A549 (cell line): ENCODE measurements at regions not wholly inside any gene's neighbourhood (a gene's known extent, or its start where the extent isn't known, plus 50 kb on each side); places are given as distances from the start of the nearest gene placed in this dataset.

Experiments used
- ATAC-seq, 2 experiments: fragments of 200-7000 bp in 1 of 2; fragments of >200 bp in 1 of 2; cut with Nextera tagmentation in 1 of 2; cut with Tn5 transposase in 1 of 2; 3 replicates each; pipeline versions ENCODE4 v1.8.0 to v1.9.1; 2018 to 2020; ENCODE audit warnings: mild to moderate bottlenecking in 1 of 2, moderate library complexity in 1 of 2
- CTCF ChIA-PET: fragments of 300-600 bp; sonication (Branson Sonifier 250); formaldehyde crosslinking; extraction: SDS; loops from one replicate; lab custom pipeline; 2021; ENCODE audit warnings: antibody characterized with exemption, inconsistent platforms; lab: Yijun Ruan, JAX
- POLR2A ChIA-PET: fragments of 350-600 bp; formaldehyde crosslinking; extraction: SDS; loops from one replicate; lab custom pipeline; 2021; ENCODE audit warnings: antibody characterized with exemption, inconsistent platforms; lab: Yijun Ruan, JAX
- DNase-seq, 2 experiments: peaks; one replicate each; pipeline versions ENCODE4 v3.0.0 to v3.0.0-alpha.2; 2011 to 2016; ENCODE audit warnings: low read depth in 1 of 2, low spot score in 1 of 2
- FAIRE-seq: peaks from 2 replicates; lab custom pipeline; 2011; peaks lifted over from hg19 to GRCh38; lab: Jason Lieb, UNC
- H3K27ac ChIP-seq, 2 experiments: fragments of >200 bp; sonication (Bioruptor Twin); formaldehyde crosslinking; 3 replicates each; pipeline ENCODE4 v1.5.1; 2016 to 2017
- H3K4me1 ChIP-seq: fragments of >200 bp; sonication (Bioruptor Twin); formaldehyde crosslinking; 3 replicates; pipeline ENCODE4 v1.6.1; 2016
- H3K4me2 ChIP-seq: fragments of >200 bp; sonication (Bioruptor Twin); formaldehyde crosslinking; 3 replicates; pipeline ENCODE4 v1.6.1; 2016
- H3K4me3 ChIP-seq: fragments of >200 bp; sonication (Bioruptor Twin); formaldehyde crosslinking; 3 replicates; pipeline ENCODE4 v1.5.1; 2016
- H3K9me3 ChIP-seq: fragments of >200 bp; sonication (Bioruptor Twin); formaldehyde crosslinking; 3 replicates; pipeline ENCODE4 v1.6.1; 2016
- ATOH8 ChIP-seq: fragments of 250-450 bp; sonication (Bioruptor Pico); IDR thresholded peaks from 2 replicates; pipeline ENCODE4 v1.5.0; 2020; ENCODE audit warnings: low read depth, mild to moderate bottlenecking, moderate library complexity
- CBX8 ChIP-seq: fragments of 200-600 bp; sonication (generic); IDR thresholded peaks from 2 replicates; pipeline ENCODE4 v1.6.1; 2016
- CHD4 ChIP-seq: fragments of 200-600 bp; sonication (generic); IDR thresholded peaks from 2 replicates; pipeline ENCODE4 v1.6.1; 2016; ENCODE audit warnings: antibody characterized with exemption, mild to moderate bottlenecking, borderline replicate concordance
- EHMT2 ChIP-seq: fragments of 200-600 bp; sonication (generic); IDR thresholded peaks from 2 replicates; pipeline ENCODE4 v1.6.1; 2016; ENCODE audit warnings: antibody characterized with exemption, low read depth, mild to moderate bottlenecking, moderate library complexity
- ESRRA ChIP-seq: fragments of 150-350 bp; IDR thresholded peaks from 2 replicates; pipeline ENCODE4 v1.6.1; 2014; ENCODE audit warnings: mild to moderate bottlenecking, low read length, borderline replicate concordance
- HDAC2 ChIP-seq: fragments of 200-600 bp; sonication (generic); IDR thresholded peaks from 2 replicates; pipeline ENCODE4 v1.6.1; 2016
- KDM1A ChIP-seq: fragments of 200-600 bp; sonication (generic); IDR thresholded peaks from 2 replicates; pipeline ENCODE4 v1.6.1; 2016; ENCODE audit warnings: low read depth, mild to moderate bottlenecking
- MYC ChIP-seq: IDR thresholded peaks from 2 replicates; pipeline ENCODE4 v1.6.1; 2012; ENCODE audit warnings: mild to moderate bottlenecking, inconsistent platforms, low read length, improper control_type of control experiment, borderline replicate concordance
- PHF8 ChIP-seq: fragments of 200-600 bp; sonication (generic); IDR thresholded peaks from 2 replicates; pipeline ENCODE4 v1.6.1; 2016; ENCODE audit warnings: low read depth, mild to moderate bottlenecking, antibody characterized with exemption, moderate library complexity, borderline replicate concordance
- POLR2A ChIP-seq: IDR thresholded peaks from 2 replicates; pipeline ENCODE4 v1.6.1; 2012; ENCODE audit warnings: mild to moderate bottlenecking, low read length
- POLR2AphosphoS2 ChIP-seq: conservative IDR thresholded peaks from 2 replicates; pipeline ENCODE4 v1.6.1; 2012; ENCODE audit warnings: low read length, improper control_type of control experiment, inconsistent platforms
- RAD21 ChIP-seq, 2 experiments: fragments of >200 bp in 1 of 2; sonication (Bioruptor Twin) in 1 of 2; formaldehyde crosslinking in 1 of 2; IDR thresholded peaks in 1 of 2; conservative IDR thresholded peaks in 1 of 2; 2 replicates in 1 of 2; 3 replicates in 1 of 2; pipeline ENCODE4 v1.6.1; 2012 to 2018; ENCODE audit warnings: inconsistent platforms in 1 of 2
- RARB ChIP-seq: fragments of 250-450 bp; sonication (Bioruptor Pico); IDR thresholded peaks from 2 replicates; pipeline ENCODE4 v1.8.0; 2021; ENCODE audit warnings: mild to moderate bottlenecking, moderate library complexity
- RFX5 ChIP-seq: fragments of 450-650 bp; IDR thresholded peaks from 2 replicates; pipeline ENCODE4 v1.7.1; 2014; ENCODE audit warnings: antibody characterized with exemption, mild to moderate bottlenecking, moderate library complexity
- RNF2 ChIP-seq: fragments of 200-600 bp; sonication (generic); IDR thresholded peaks from 2 replicates; pipeline ENCODE4 v1.6.1; 2016; ENCODE audit warnings: low read depth, mild to moderate bottlenecking, antibody characterized with exemption, moderate library complexity, borderline replicate concordance
- SREBF2 ChIP-seq: fragments of 450-650 bp; IDR thresholded peaks from 2 replicates; pipeline ENCODE4 v1.6.1; 2014; ENCODE audit warnings: mild to moderate bottlenecking, moderate library complexity
- TFCP2L1 ChIP-seq: fragments of 250-450 bp; sonication (Bioruptor Pico); IDR thresholded peaks from 2 replicates; pipeline ENCODE4 v1.5.0; 2021; ENCODE audit warnings: mild to moderate bottlenecking
- TP53 ChIP-seq: fragments of 250-450 bp; sonication (Bioruptor Pico); IDR thresholded peaks from 2 replicates; pipeline ENCODE4 v1.5.0; 2021; ENCODE audit warnings: mild to moderate bottlenecking, moderate library complexity
- ZFP36 ChIP-seq: fragments of 450-650 bp; IDR thresholded peaks from 2 replicates; pipeline ENCODE4 v1.6.1; 2014; ENCODE audit warnings: borderline replicate concordance; ENCODE audit not compliant: partially characterized antibody
- ZNF302 ChIP-seq: fragments of 250-450 bp; sonication (Bioruptor Pico); IDR thresholded peaks from 2 replicates; pipeline ENCODE4 v1.9.0; 2021; ENCODE audit warnings: inconsistent platforms, mild to moderate bottlenecking, moderate library complexity
- WGBS: methylation state at CpG from one replicate; pipeline ENCODE4 v1.1.6; 2017; ENCODE audit errors: missing lambda C conversion rate; 5-methylcytosine and 5-hydroxymethylcytosine counted together
- TF ChIP-seq, protein P1 (sequence below): fragments of 450-650 bp; IDR thresholded peaks from 2 replicates; pipeline ENCODE4 v1.6.1; 2014; ENCODE audit warnings: antibody characterized with exemption
- TF ChIP-seq, protein P2 (sequence below): IDR thresholded peaks from 2 replicates; pipeline ENCODE4 v1.6.1; 2012

DNA sequence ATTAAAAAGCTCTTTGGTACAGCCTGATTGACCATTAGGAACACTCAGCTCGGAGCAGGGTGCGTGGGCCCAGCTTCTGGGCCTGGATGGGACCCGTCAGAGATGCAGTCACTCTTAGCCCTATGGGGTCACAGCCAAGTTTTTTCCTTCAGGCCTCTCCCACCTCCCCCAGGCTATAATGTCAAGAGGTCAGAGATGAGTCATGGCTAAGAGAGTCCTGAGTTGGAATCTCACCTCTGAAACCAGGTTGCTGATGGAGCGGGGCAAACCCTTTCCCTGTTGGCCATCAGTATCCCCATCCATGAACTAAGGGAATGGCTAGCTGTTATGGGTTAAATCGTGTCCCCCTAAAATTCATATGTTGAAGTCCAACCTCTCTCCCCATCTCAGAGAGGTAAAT is 195.9 kb upstream of the POU3F1 start:
- Histone ChIP-seq H3K4me3 (no peak overlapping the region), H3K4me2 (no peak overlapping the region), H3K4me1 (peaks cover 11% of the 10 kb centered on the region; the same call in 1 of the 3 replicates), H3K27ac (no peak overlapping the region)
- WGBS = 66% methylated on average over 5 of the region's 5 CpGs
- POLR2A ChIA-PET = no interaction called here
- ATAC-seq (no peak), FAIRE-seq (no peak), DNase-seq (no peak)
- CTCF ChIA-PET = no interaction called here
- TF ChIP-seq RNF2 = no peak
- TF ChIP-seq POLR2A = no peak
- TF ChIP-seq RARB (CRISPR knock-in tag) = no peak
- TF ChIP-seq TP53 (CRISPR knock-in tag) = no peak
- TF ChIP-seq, protein P1, sequence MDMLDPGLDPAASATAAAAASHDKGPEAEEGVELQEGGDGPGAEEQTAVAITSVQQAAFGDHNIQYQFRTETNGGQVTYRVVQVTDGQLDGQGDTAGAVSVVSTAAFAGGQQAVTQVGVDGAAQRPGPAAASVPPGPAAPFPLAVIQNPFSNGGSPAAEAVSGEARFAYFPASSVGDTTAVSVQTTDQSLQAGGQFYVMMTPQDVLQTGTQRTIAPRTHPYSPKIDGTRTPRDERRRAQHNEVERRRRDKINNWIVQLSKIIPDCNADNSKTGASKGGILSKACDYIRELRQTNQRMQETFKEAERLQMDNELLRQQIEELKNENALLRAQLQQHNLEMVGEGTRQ = no peak
- TF ChIP-seq RFX5 = no peak
- no peak for TF ChIP-seq ZFP36
- TF ChIP-seq HDAC2 = no peak
- no peak for TF ChIP-seq CBX8
- TF ChIP-seq ESRRA = no peak
- TF ChIP-seq KDM1A = no peak
- TF ChIP-seq CHD4 = no peak
- TF ChIP-seq MYC = no peak
- TF ChIP-seq, all 56 proteins: peak for 0
- H3K9me3 ChIP-seq = no peaks in the 10 kb centered on the region

GRCh38 chr1:38241594-38242334 is 195.2 kb upstream of the POU3F1 start:
- H3K27ac ChIP-seq = no peak overlapping the region
- ChIA-PET CTCF (no interaction called here), POLR2A (no interaction called here)
- DNase-seq (no peak), FAIRE-seq (no peak), ATAC-seq (no peak)
- 20% methylated on average over 5 of the region's 6 CpGs for WGBS
- H3K4me3 ChIP-seq = no peak overlapping the region
- H3K4me2 ChIP-seq = no peak overlapping the region
- no peaks in the 10 kb centered on the region for H3K9me3 ChIP-seq
- H3K4me1 ChIP-seq = peaks cover 5% of the 10 kb centered on the region; the same call in 1 of the 3 replicates
- TF ChIP-seq ZNF302 (CRISPR knock-in tag) (no peak), RAD21 (conservative IDR thresholded peaks at IDR 0.05 in 1 of 2, IDR thresholded peaks at IDR 0.05 in 1 of 2) (no peak), TFCP2L1 (CRISPR knock-in tag) (no peak), PHF8 (no peak), RFX5 (no peak), ATOH8 (no peak), EHMT2 (no peak), SREBF2 (no peak)
- TF ChIP-seq, protein P2, sequence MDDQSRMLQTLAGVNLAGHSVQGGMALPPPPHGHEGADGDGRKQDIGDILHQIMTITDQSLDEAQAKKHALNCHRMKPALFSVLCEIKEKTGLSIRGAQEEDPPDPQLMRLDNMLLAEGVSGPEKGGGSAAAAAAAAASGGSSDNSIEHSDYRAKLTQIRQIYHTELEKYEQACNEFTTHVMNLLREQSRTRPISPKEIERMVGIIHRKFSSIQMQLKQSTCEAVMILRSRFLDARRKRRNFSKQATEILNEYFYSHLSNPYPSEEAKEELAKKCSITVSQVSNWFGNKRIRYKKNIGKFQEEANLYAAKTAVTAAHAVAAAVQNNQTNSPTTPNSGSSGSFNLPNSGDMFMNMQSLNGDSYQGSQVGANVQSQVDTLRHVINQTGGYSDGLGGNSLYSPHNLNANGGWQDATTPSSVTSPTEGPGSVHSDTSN = no peak

- Histone ChIP-seq H3K27ac (no peak overlapping the region), H3K4me2 (no peak overlapping the region), H3K9me3 (no peaks in the 10 kb centered on the region), H3K4me1 (no peaks in the 10 kb centered on the region)
- WGBS = no CpG with 5 or more reads among the region's 2 CpGs
- TF ChIP-seq POLR2AphosphoS2 = no peak
- TF ChIP-seq, all 56 proteins: peak for 0
- ATAC-seq = no peak
- CTCF ChIA-PET = no interaction called here
- H3K4me3 ChIP-seq = no peak overlapping the region
- no peak for FAIRE-seq
- no peak for DNase-seq
- POLR2A ChIA-PET = no interaction called here
These were observed 194.0 kb upstream of the POU3F1 start for GRCh38 chr1:38240618-38241017.
